Gastrocnemius medialis (tissue), 4 donors: ENCODE measurements at regions not wholly inside any gene's neighbourhood (a gene's known extent, or its start where the extent isn't known, plus 50 kb on each side); places are given as distances from the start of the nearest gene placed in this dataset.

Experiments used
- POLR2A ChIP-seq, 2 donors: fragments of 450-650 bp; IDR thresholded peaks; one replicate each; pipeline ENCODE4 v1.6.1; 2017; ENCODE audit warnings: antibody characterized with exemption in 2 of 2, mild to moderate bottlenecking in 2 of 2, moderate library complexity in 2 of 2
- TF ChIP-seq, protein P1 (sequence below), 5 experiments: fragments of 450-650 bp in 3 of 5; fragments of 200-600 bp in 2 of 5; sonication (generic) in 2 of 5; IDR thresholded peaks in 4 of 5; conservative IDR thresholded peaks in 1 of 5; 1 replicate in 4 of 5; 2 replicates in 1 of 5; pipeline ENCODE4 v1.5.1; 2016 to 2019; ENCODE audit warnings: antibody characterized with exemption in 5 of 5, mild to moderate bottlenecking in 3 of 5, moderate library complexity in 3 of 5

GRCh38 chr16:10324210-10324609 is 61.7 kb upstream of the ATF7IP2 start:
- TF ChIP-seq, protein P1, sequence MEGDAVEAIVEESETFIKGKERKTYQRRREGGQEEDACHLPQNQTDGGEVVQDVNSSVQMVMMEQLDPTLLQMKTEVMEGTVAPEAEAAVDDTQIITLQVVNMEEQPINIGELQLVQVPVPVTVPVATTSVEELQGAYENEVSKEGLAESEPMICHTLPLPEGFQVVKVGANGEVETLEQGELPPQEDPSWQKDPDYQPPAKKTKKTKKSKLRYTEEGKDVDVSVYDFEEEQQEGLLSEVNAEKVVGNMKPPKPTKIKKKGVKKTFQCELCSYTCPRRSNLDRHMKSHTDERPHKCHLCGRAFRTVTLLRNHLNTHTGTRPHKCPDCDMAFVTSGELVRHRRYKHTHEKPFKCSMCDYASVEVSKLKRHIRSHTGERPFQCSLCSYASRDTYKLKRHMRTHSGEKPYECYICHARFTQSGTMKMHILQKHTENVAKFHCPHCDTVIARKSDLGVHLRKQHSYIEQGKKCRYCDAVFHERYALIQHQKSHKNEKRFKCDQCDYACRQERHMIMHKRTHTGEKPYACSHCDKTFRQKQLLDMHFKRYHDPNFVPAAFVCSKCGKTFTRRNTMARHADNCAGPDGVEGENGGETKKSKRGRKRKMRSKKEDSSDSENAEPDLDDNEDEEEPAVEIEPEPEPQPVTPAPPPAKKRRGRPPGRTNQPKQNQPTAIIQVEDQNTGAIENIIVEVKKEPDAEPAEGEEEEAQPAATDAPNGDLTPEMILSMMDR (IDR thresholded peaks at IDR 0.05 in 4 of 5, conservative IDR thresholded peaks at IDR 0.05 in 1 of 5), result no peak
- no peak for TF ChIP-seq POLR2A (IDR thresholded peaks at IDR 0.05)
